ENCODE measurements at regions not wholly inside any gene's neighbourhood (a gene's known extent, or its start where the extent isn't known, plus 50 kb on each side); places are given as distances from the start of the nearest gene placed in this dataset.

DNA sequence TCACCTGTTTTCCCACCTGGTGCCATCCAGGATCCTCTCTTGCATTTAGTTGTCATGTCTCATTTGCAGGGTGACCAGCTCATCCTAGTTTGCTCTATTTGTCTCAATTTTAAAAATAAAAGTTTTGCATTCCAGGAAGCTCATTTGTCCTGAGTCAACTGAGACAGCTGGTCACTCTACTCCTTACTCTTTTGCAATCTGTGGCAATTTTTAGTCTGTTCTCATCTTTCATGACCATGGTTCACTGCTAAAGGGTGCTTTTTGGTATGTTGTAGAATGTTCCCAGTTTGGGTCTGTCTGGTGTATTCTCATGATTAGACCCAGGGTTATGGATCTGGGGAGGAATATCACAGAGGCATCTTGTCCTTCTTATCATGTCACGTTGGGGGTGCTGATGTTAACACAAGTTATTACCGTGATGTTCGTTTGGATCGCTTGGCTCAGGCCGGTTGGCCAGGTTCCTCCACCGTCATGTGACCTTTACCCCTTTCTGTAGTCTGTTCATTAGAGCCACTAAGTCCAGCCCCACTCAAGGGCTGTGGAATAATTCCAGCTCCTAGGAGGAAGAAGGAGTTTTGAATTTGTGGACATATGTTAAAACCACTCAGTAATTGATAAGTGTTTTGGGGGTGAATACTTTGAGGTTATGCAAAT is 103.3 kb upstream of the IGFBP3 start:
- TF ChIP-seq, protein P1, sequence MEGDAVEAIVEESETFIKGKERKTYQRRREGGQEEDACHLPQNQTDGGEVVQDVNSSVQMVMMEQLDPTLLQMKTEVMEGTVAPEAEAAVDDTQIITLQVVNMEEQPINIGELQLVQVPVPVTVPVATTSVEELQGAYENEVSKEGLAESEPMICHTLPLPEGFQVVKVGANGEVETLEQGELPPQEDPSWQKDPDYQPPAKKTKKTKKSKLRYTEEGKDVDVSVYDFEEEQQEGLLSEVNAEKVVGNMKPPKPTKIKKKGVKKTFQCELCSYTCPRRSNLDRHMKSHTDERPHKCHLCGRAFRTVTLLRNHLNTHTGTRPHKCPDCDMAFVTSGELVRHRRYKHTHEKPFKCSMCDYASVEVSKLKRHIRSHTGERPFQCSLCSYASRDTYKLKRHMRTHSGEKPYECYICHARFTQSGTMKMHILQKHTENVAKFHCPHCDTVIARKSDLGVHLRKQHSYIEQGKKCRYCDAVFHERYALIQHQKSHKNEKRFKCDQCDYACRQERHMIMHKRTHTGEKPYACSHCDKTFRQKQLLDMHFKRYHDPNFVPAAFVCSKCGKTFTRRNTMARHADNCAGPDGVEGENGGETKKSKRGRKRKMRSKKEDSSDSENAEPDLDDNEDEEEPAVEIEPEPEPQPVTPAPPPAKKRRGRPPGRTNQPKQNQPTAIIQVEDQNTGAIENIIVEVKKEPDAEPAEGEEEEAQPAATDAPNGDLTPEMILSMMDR (IDR thresholded peaks at IDR 0.05) = no peak
- TF ChIP-seq POLR2A (IDR thresholded peaks at IDR 0.05) = no peak
